ENCODE measurements at regions not wholly inside any gene's neighbourhood (a gene's known extent, or its start where the extent isn't known, plus 50 kb on each side); places are given as distances from the start of the nearest gene placed in this dataset.

DNA sequence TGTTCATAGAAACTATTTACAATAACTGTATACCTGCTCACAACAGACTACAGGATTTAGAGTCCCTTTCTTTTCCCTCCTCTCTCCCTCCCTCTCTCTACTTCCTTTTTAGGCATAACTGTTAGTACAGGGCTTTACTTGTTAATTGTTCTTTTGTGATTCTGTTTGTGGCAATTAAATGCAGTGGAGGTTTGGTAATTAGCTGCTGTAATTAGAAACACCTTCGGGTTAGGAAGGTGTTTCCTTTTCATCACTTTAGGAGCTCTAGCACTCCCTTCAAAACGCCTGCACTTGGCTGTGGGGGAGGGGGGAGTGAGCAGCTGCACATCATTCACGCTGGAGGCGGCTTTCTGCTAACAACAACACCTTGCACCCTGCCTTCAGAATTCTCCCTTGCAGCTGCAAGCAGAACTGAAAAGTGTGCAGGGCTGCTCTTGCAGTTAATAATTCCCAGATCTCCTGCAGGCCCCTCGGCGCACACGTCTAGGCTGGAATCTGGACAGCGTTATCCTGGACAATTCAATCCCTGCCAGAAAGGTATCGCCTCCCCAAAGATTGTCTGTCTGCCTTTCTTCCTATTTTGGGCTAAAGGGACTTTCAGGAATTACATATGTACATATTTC is 242.6 kb upstream of the RGMA start (continued):
- TF ChIP-seq MTA2 (IDR thresholded peaks at IDR 0.05; ENCODE audit: low read depth), result no peak
- no peak for TF ChIP-seq E2F4 (IDR thresholded peaks at IDR 0.05; ENCODE audit: low read depth, low read length)

- RAD21 ChIA-PET (ENCODE audit: unreplicated experiment), result no interaction called here
- no peak overlapping the region for H3K9ac ChIP-seq (ENCODE audit: control insufficient read depth, insufficient read depth, low read length)
- intact Hi-C loops (cut with micrococcal nuclease; ENCODE audit: unreplicated experiment), result no loop called here
- H3K4me2 ChIP-seq (ENCODE audit: control insufficient read depth, insufficient read depth), result no peak overlapping the region
- no peak overlapping the region for H3K4me3 ChIP-seq
- H3K27ac ChIP-seq (ENCODE audit: control insufficient read depth, insufficient read depth), result no peak overlapping the region
- ATAC-seq (no peak), DNase-seq (ENCODE audit: low read depth, low spot score) (no peak), FAIRE-seq (no peak)
- H3K27me3 ChIP-seq (replicated peaks in 1 of 2; ENCODE audit: control insufficient read depth in 2 of 2, insufficient read depth in 2 of 2, low read length in 1 of 2), result peaks cover 0 to 2% of the 10 kb centered on the region in 2 experiments; a peak in 2 of 4 replicates
- H3K79me2 ChIP-seq (ENCODE audit: control insufficient read depth, insufficient read depth, low read length), result no peaks in the 10 kb centered on the region
- TF ChIP-seq ZNF207 (IDR thresholded peaks at IDR 0.05; ENCODE audit: borderline replicate concordance), result no peak
- TF ChIP-seq, protein P1, sequence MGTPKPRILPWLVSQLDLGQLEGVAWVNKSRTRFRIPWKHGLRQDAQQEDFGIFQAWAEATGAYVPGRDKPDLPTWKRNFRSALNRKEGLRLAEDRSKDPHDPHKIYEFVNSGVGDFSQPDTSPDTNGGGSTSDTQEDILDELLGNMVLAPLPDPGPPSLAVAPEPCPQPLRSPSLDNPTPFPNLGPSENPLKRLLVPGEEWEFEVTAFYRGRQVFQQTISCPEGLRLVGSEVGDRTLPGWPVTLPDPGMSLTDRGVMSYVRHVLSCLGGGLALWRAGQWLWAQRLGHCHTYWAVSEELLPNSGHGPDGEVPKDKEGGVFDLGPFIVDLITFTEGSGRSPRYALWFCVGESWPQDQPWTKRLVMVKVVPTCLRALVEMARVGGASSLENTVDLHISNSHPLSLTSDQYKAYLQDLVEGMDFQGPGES (IDR thresholded peaks at IDR 0.05), result no peak
- no peaks in the 10 kb centered on the region for H3K36me3 ChIP-seq (ENCODE audit: control insufficient read depth in 2 of 2, insufficient read depth in 2 of 2, low read length in 1 of 2)
- no peaks in the 10 kb centered on the region for H4K20me1 ChIP-seq (ENCODE audit: control insufficient read depth, insufficient read depth)
- no TSS peak for BruUV-seq (replicated peaks)
- no peak overlapping the region for H2AFZ ChIP-seq (ENCODE audit: control insufficient read depth, low read depth, low read length)
- H3K9me3 ChIP-seq (replicated peaks; ENCODE audit: control insufficient read depth, insufficient read depth, low read length), result no peaks in the 10 kb centered on the region
- whole genome bisulfite sequencing (ENCODE audit: insufficient coverage, insufficient replicate concordance, low lambda C conversion rate, missing lambda C conversion rate), result 19% methylated on average over 6 of the region's 6 CpGs
- SMC1A ChIA-PET (ENCODE audit: uncharacterized antibody, unreplicated experiment), result no interaction called here
- H3K4me1 ChIP-seq (ENCODE audit: control insufficient read depth, insufficient read depth, low read length), result no peaks in the 10 kb centered on the region
- POLR2A ChIA-PET, result no interaction called here
- CTCF ChIA-PET, result no interaction called here
- in situ Hi-C loops (cut with MboI), result no loop called here
Observed at GRCh38 chr15:93330912-93331544, 242.0 kb upstream of the RGMA start.

Data from GM12878 (cell line).